Panc1 (cell line): ENCODE measurements at regions not wholly inside any gene's neighbourhood (a gene's known extent, or its start where the extent isn't known, plus 50 kb on each side); places are given as distances from the start of the nearest gene placed in this dataset.

Source experiments
- ATAC-seq: fragments of 200-7000 bp; cut with Tn5 transposase; 2 replicates; pipeline ENCODE4 v1.9.1; 2020; ENCODE audit warnings: mild to moderate bottlenecking, moderate library complexity
- BruUV-seq: library from RNA; stranded (reverse); fragments of 400-500 nt; replicated peaks from 2 replicates; lab custom pipeline; 2021; lab: Mats Ljungman, UMichigan
- CTCF ChIA-PET: fragments of 300-600 bp; sonication (Branson Sonifier 250); formaldehyde crosslinking; loops from one replicate; lab custom pipeline; 2022; ENCODE audit warnings: antibody characterized with exemption; lab: Charles Lee
- POLR2A ChIA-PET: fragments of 300-600 bp; sonication (Branson Sonifier 250); formaldehyde crosslinking; loops from one replicate; lab custom pipeline; 2022; ENCODE audit warnings: antibody characterized with exemption; lab: Charles Lee
- DNase-seq: peaks from one replicate; pipeline ENCODE4 v3.0.0-alpha.2; 2010; ENCODE audit warnings: low read depth, low spot score
- H3K27ac ChIP-seq: 2 replicates; pipeline ENCODE4 v1.5.1; 2011; ENCODE audit warnings: mild to moderate bottlenecking, low read length, inconsistent platforms
- H3K27me3 ChIP-seq: fragments of 200-500 bp; sonication (Bioruptor generic); 2 replicates; pipeline ENCODE4 v1.6.0; 2014; ENCODE audit warnings: low read length, inconsistent platforms; ENCODE audit not compliant: control insufficient read depth, insufficient read depth
- H3K36me3 ChIP-seq: fragments of 200-500 bp; sonication (Bioruptor generic); 2 replicates; pipeline ENCODE4 v1.5.1; 2014; ENCODE audit warnings: inconsistent platforms, mild to moderate bottlenecking, low read length, moderate library complexity; ENCODE audit not compliant: control insufficient read depth, insufficient read depth
- H3K4me1 ChIP-seq: 2 replicates; pipeline ENCODE4 v1.5.1; 2011; ENCODE audit warnings: inconsistent platforms, mild to moderate bottlenecking, low read length, moderate library complexity; ENCODE audit not compliant: control insufficient read depth, insufficient read depth
- H3K4me3 ChIP-seq, 2 experiments: 2 replicates each; pipeline ENCODE4 v1.5.1; 2011 to 2012; ENCODE audit warnings: low read depth in 2 of 2, low read length in 2 of 2, mild to moderate bottlenecking in 2 of 2, inconsistent platforms in 1 of 2, moderate library complexity in 1 of 2
- H3K9me3 ChIP-seq: fragments of 200-500 bp; sonication (Bioruptor generic); 2 replicates; pipeline ENCODE4 v1.5.1; 2014; ENCODE audit warnings: low read depth, mild to moderate bottlenecking, inconsistent platforms, low read length, moderate library complexity; ENCODE audit not compliant: control insufficient read depth, insufficient read depth
- POLR2AphosphoS5 ChIP-seq: IDR thresholded peaks from 2 replicates; pipeline ENCODE4 v1.6.1; 2012; ENCODE audit warnings: mild to moderate bottlenecking, low read depth, low read length, moderate library complexity
- SIN3A ChIP-seq: IDR thresholded peaks from 2 replicates; pipeline ENCODE4 v1.6.1; 2012; ENCODE audit warnings: low read depth, mild to moderate bottlenecking, low read length, moderate library complexity, borderline replicate concordance; ENCODE audit not compliant: insufficient read depth
- TCF7L2 ChIP-seq: IDR thresholded peaks from 2 replicates; pipeline ENCODE4 v1.6.1; 2011; ENCODE audit warnings: mild to moderate bottlenecking, low read depth, low read length, inconsistent platforms
- in situ Hi-C: cut with HindIII; loops from 2 replicates; pipeline ENCODE4 v1.10.0; 2016; ENCODE audit warnings: low sequenced_read_pairs, low pct_unique_long_range_greater_than_20kb
- intact Hi-C: fragments of 100-400 bp; cut with micrococcal nuclease; formaldehyde crosslinking; loops from one replicate; pipeline ENCODE4 v1.10.0; 2022; ENCODE audit not compliant: unreplicated experiment
- TF ChIP-seq, protein P1 (sequence below): fragments of 450-650 bp; IDR thresholded peaks from 2 replicates; pipeline ENCODE4 v1.5.1; 2017; ENCODE audit warnings: mild to moderate bottlenecking
- TF ChIP-seq, protein P2 (sequence below), 2 experiments: IDR thresholded peaks; 2 replicates each; pipeline ENCODE4 v1.6.1; 2011 to 2012; ENCODE audit warnings: low read depth in 2 of 2, control low read depth in 1 of 2, low read length in 1 of 2, mild to moderate bottlenecking in 1 of 2, moderate library complexity in 1 of 2; ENCODE audit not compliant: insufficient read depth in 1 of 2

DNA sequence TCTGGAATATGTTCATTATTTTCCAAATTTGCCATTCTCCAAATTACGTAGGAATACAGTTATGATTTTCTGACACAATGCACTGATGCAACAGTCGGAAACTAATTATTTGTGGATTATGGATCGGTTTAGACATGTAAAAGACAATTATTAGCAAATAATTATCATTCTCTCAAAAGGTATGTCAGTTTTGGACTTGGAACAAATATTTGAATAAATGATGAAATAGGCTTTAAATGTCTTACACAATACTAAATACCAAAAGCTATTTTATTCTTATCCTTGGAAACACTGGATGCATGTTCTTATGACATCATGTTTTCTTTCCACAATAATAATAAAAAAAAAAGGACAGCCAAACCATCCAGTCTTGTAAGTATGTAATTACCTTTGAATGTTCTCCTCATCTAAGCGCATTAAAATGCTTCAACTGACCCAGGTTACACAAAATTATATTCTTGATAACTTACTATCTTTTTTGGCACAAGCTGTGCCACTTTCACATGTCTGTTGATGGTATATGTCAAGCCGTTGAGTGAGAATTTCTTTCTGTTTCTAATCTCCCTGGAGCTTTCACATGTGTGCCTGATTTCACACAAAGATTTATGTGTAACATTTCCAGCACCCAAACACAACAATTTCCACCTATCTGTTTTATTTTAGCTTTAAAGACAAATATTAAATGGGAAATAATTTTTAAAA lies 238.5 kb upstream of the ZNF385D start:
- no peak overlapping the region for H3K27ac ChIP-seq
- in situ Hi-C loops: no loop called here
- intact Hi-C loops: no loop called here
- POLR2A ChIA-PET: no interaction called here
- no peaks in the 10 kb centered on the region for H3K36me3 ChIP-seq
- no peaks in the 10 kb centered on the region for H3K9me3 ChIP-seq
- no TSS peak for BruUV-seq
- H3K27me3 ChIP-seq: no peaks in the 10 kb centered on the region
- CTCF ChIA-PET: no interaction called here
- H3K4me1 ChIP-seq: no peaks in the 10 kb centered on the region
- ATAC-seq (no peak), DNase-seq (no peak)
- TF ChIP-seq, protein P1, sequence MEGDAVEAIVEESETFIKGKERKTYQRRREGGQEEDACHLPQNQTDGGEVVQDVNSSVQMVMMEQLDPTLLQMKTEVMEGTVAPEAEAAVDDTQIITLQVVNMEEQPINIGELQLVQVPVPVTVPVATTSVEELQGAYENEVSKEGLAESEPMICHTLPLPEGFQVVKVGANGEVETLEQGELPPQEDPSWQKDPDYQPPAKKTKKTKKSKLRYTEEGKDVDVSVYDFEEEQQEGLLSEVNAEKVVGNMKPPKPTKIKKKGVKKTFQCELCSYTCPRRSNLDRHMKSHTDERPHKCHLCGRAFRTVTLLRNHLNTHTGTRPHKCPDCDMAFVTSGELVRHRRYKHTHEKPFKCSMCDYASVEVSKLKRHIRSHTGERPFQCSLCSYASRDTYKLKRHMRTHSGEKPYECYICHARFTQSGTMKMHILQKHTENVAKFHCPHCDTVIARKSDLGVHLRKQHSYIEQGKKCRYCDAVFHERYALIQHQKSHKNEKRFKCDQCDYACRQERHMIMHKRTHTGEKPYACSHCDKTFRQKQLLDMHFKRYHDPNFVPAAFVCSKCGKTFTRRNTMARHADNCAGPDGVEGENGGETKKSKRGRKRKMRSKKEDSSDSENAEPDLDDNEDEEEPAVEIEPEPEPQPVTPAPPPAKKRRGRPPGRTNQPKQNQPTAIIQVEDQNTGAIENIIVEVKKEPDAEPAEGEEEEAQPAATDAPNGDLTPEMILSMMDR: no peak
- no peak for TF ChIP-seq TCF7L2
- TF ChIP-seq POLR2AphosphoS5: no peak
- H3K4me3 ChIP-seq: no peak overlapping the region

DNA sequence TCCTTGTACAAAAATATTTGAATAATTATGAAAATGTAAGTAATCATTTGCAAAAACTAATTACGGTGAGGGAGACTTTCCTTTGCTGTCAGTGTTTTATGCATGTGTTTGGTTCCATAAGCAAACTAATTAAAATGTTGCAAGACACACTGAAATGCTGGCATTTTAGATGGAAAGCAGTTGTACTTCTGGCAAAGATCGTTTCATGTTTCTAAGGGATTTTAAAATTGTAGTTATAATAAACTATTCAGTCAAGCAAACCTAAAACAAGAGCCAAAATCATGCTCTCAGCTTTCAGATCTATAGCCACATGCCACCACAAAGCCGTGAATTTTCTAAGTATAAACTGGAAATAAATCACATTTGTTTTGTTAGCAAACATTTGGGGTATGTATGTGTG lies 240.1 kb upstream of the ZNF385D start:
- TF ChIP-seq SIN3A: no peak
- no peak for TF ChIP-seq POLR2AphosphoS5
- TF ChIP-seq, protein P2, sequence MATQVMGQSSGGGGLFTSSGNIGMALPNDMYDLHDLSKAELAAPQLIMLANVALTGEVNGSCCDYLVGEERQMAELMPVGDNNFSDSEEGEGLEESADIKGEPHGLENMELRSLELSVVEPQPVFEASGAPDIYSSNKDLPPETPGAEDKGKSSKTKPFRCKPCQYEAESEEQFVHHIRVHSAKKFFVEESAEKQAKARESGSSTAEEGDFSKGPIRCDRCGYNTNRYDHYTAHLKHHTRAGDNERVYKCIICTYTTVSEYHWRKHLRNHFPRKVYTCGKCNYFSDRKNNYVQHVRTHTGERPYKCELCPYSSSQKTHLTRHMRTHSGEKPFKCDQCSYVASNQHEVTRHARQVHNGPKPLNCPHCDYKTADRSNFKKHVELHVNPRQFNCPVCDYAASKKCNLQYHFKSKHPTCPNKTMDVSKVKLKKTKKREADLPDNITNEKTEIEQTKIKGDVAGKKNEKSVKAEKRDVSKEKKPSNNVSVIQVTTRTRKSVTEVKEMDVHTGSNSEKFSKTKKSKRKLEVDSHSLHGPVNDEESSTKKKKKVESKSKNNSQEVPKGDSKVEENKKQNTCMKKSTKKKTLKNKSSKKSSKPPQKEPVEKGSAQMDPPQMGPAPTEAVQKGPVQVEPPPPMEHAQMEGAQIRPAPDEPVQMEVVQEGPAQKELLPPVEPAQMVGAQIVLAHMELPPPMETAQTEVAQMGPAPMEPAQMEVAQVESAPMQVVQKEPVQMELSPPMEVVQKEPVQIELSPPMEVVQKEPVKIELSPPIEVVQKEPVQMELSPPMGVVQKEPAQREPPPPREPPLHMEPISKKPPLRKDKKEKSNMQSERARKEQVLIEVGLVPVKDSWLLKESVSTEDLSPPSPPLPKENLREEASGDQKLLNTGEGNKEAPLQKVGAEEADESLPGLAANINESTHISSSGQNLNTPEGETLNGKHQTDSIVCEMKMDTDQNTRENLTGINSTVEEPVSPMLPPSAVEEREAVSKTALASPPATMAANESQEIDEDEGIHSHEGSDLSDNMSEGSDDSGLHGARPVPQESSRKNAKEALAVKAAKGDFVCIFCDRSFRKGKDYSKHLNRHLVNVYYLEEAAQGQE (IDR thresholded peaks at IDR 0.05; ENCODE audit: insufficient read depth in 1 of 2, low read depth in 2 of 2, low read length in 1 of 2): no peak
- TF ChIP-seq TCF7L2: no peak
- TF ChIP-seq, protein P1: no peak
- ChIA-PET CTCF (no interaction called here), POLR2A (no interaction called here)
- H3K4me3 ChIP-seq: no peak overlapping the region
- no TSS peak for BruUV-seq
- no peak overlapping the region for H3K27ac ChIP-seq
- no peaks in the 10 kb centered on the region for H3K9me3 ChIP-seq
- in situ Hi-C loops (no loop called here), intact Hi-C loops (no loop called here)
- no peaks in the 10 kb centered on the region for H3K4me1 ChIP-seq
- ATAC-seq (no peak), DNase-seq (no peak)
- no peaks in the 10 kb centered on the region for H3K36me3 ChIP-seq
- no peaks in the 10 kb centered on the region for H3K27me3 ChIP-seq
